ENCODE measurements at regions not wholly inside any gene's neighbourhood (a gene's known extent, or its start where the extent isn't known, plus 50 kb on each side); places are given as distances from the start of the nearest gene placed in this dataset.

DNA sequence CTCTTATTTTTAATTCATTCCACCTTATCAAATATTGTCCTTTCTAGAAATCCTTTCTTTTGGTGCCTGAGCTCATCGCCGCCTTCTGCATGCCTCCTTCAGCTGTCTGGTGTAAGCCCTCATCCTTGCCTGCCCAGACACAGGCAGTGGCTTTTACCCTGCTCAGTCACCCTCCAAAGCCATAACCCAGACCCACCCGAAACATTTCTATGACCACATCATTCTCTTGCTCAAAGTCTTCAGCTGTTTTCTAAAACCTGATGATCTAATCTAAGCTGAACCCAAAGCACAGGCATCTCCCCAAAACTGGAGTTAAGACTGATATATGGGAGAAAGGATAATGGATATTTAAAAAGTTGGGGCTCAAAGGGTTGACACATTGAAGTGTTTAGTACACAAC is 753.7 kb upstream of the SGCG start:
- Histone ChIP-seq H4K20me1 (replicated peaks in 1 of 2; ENCODE audit: control insufficient read depth in 1 of 2, insufficient read depth in 2 of 2, low read length in 2 of 2) (no peaks in the 10 kb centered on the region), H3K9ac (replicated peaks in 1 of 4; ENCODE audit: extremely low read depth in 1 of 4, low read depth in 3 of 4, low read length in 3 of 4) (no peak overlapping the region), H3K18ac (ENCODE audit: extremely low read depth, low read length) (no peak overlapping the region), H3K27me3 (replicated peaks in 1 of 4; ENCODE audit: control insufficient read depth in 3 of 4, extremely low read depth in 1 of 4, insufficient read depth in 3 of 4, low read length in 3 of 4) (no peaks in the 10 kb centered on the region), H2BK20ac (ENCODE audit: low read length) (no peak overlapping the region), H3K23ac (ENCODE audit: insufficient read length) (no peak overlapping the region), H3K4me1 (replicated peaks in 1 of 4; ENCODE audit: control insufficient read depth in 3 of 4, insufficient read depth in 4 of 4, low read length in 3 of 4) (no peaks in the 10 kb centered on the region), H2BK15ac (ENCODE audit: low read length) (no peak overlapping the region), H3K79me1 (ENCODE audit: low read depth, low read length) (no peaks in the 10 kb centered on the region), H3K23me2 (ENCODE audit: low read depth, low read length) (no peaks in the 10 kb centered on the region), H3K56ac (replicated peaks; ENCODE audit: insufficient read length, low read depth, low read length) (no peak overlapping the region), H2BK12ac (ENCODE audit: low read depth, low read length) (no peak overlapping the region), H3K14ac (ENCODE audit: insufficient read length) (no peak overlapping the region), H4K5ac (ENCODE audit: insufficient read length, low read depth, low read length) (no peak overlapping the region), H3K4ac (replicated peaks; ENCODE audit: insufficient read length, low read depth, low read length) (no peak overlapping the region), H3K79me2 (ENCODE audit: control insufficient read depth in 1 of 2, insufficient read depth in 2 of 2, low read length in 2 of 2) (no peaks in the 10 kb centered on the region), H4K91ac (replicated peaks; ENCODE audit: insufficient read length, low read length) (no peak overlapping the region), H3K9me3 (ENCODE audit: insufficient read depth in 2 of 2, low read depth in 1 of 2, low read length in 1 of 2) (no peaks in the 10 kb centered on the region), H2BK5ac (ENCODE audit: low read depth, low read length) (no peak overlapping the region), H3K4me2 (ENCODE audit: insufficient read depth in 1 of 2, low read depth in 2 of 2, low read length in 2 of 2) (no peak overlapping the region), H3K36me3 (ENCODE audit: control insufficient read depth in 2 of 4, insufficient read depth in 4 of 4, low read length in 3 of 4) (no peaks in the 10 kb centered on the region), H2AK5ac (ENCODE audit: low read depth, low read length) (no peak overlapping the region), H4K8ac (ENCODE audit: extremely low read depth, insufficient read depth, low read length) (no peak overlapping the region), H3K4me3 (ENCODE audit: extremely low read depth in 1 of 4, insufficient read depth in 2 of 4, low read depth in 3 of 4, low read length in 4 of 4) (no peak overlapping the region), H2BK120ac (replicated peaks; ENCODE audit: low read depth, low read length) (no peak overlapping the region), H2AFZ (ENCODE audit: low read length) (no peak overlapping the region), H3K27ac (ENCODE audit: low read depth, low read length) (no peak overlapping the region)
- WGBS, 2 experiments (ENCODE audit: extremely low coverage in 1 of 2, insufficient coverage in 1 of 2, insufficient read length in 1 of 2, insufficient replicate concordance in 2 of 2, low coverage in 1 of 2, low lambda C conversion rate in 2 of 2, missing lambda C conversion rate in 1 of 2): 88% methylated on average over 3 of the region's 3 CpGs; no CpG with 5 or more reads in 1 of the 2 experiments
- DNase-seq (ENCODE audit: low read depth in 1 of 2, low spot score in 2 of 2): no peak
- ChIA-PET CTCF (ENCODE audit: partially characterized antibody) (interaction anchor here (0.8 kb wide), 1 partner anchor 8 kb away, joined by 3 read pairs; no protein-coding TSS in a partner anchor), POLR2A (ENCODE audit: partially characterized antibody) (no interaction called here)
- no peak for FAIRE-seq
- TF ChIP-seq RFX5 (IDR thresholded peaks at IDR 0.05; ENCODE audit: borderline replicate concordance, low read depth, low read length) (no peak), CREB1 (IDR thresholded peaks at IDR 0.05) (no peak)
- TF ChIP-seq, protein P1, sequence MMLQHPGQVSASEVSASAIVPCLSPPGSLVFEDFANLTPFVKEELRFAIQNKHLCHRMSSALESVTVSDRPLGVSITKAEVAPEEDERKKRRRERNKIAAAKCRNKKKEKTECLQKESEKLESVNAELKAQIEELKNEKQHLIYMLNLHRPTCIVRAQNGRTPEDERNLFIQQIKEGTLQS (IDR thresholded peaks at IDR 0.05; ENCODE audit: insufficient read depth, low read depth, low read length): no peak
